Ascending aorta (tissue), 2 donors: ENCODE measurements at regions not wholly inside any gene's neighbourhood (a gene's known extent, or its start where the extent isn't known, plus 50 kb on each side); places are given as distances from the start of the nearest gene placed in this dataset.

Source experiments
- DNase-seq, 2 donors: peaks; one replicate each; pipeline ENCODE4 v3.0.0-alpha.2; 2019; ENCODE audit warnings: low spot score in 2 of 2
- H3K27ac ChIP-seq, 2 donors: fragments of 200-600 bp; sonication (generic); one replicate each; pipeline ENCODE4 v1.5.1; 2016 to 2017; ENCODE audit warnings: mild to moderate bottlenecking in 1 of 2
- H3K27me3 ChIP-seq: fragments of 200-600 bp; sonication (generic); one replicate; pipeline ENCODE4 v1.5.1; 2017
- H3K36me3 ChIP-seq, 2 donors: fragments of 200-600 bp; sonication (generic); one replicate each; pipeline ENCODE4 v1.5.1; 2016
- H3K4me1 ChIP-seq, 2 donors: fragments of 200-600 bp; sonication (generic); one replicate each; pipeline ENCODE4 v1.5.1; 2016 to 2017; ENCODE audit warnings: mild to moderate bottlenecking in 1 of 2
- H3K4me3 ChIP-seq, 2 donors: fragments of 200-600 bp; sonication (generic); one replicate each; pipeline ENCODE4 v1.5.1; 2016 to 2017; ENCODE audit warnings: mild to moderate bottlenecking in 1 of 2
- H3K9me3 ChIP-seq, 2 donors: fragments of 200-600 bp; sonication (generic); one replicate each; pipeline ENCODE4 v1.5.1; 2016
- intact Hi-C: fragments of 100-400 bp; cut with DNase I; formaldehyde crosslinking; loops from one replicate; pipeline ENCODE4 v1.15.1; 2023
- TF ChIP-seq, protein P1 (sequence below), 3 experiments: fragments of 200-600 bp in 2 of 3; fragments of 450-650 bp in 1 of 3; sonication (generic) in 2 of 3; IDR thresholded peaks; one replicate each; pipeline ENCODE4 v1.5.1; 2016 to 2019; ENCODE audit warnings: antibody characterized with exemption in 3 of 3, mild to moderate bottlenecking in 1 of 3, moderate library complexity in 1 of 3

- Histone ChIP-seq H3K36me3 (no peaks in the 10 kb centered on the region), H3K4me3 (no peak overlapping the region), H3K27ac (no peak overlapping the region), H3K9me3 (no peaks in the 10 kb centered on the region), H3K4me1 (no peaks in the 10 kb centered on the region), H3K27me3 (no peaks in the 10 kb centered on the region)
- TF ChIP-seq, protein P1, sequence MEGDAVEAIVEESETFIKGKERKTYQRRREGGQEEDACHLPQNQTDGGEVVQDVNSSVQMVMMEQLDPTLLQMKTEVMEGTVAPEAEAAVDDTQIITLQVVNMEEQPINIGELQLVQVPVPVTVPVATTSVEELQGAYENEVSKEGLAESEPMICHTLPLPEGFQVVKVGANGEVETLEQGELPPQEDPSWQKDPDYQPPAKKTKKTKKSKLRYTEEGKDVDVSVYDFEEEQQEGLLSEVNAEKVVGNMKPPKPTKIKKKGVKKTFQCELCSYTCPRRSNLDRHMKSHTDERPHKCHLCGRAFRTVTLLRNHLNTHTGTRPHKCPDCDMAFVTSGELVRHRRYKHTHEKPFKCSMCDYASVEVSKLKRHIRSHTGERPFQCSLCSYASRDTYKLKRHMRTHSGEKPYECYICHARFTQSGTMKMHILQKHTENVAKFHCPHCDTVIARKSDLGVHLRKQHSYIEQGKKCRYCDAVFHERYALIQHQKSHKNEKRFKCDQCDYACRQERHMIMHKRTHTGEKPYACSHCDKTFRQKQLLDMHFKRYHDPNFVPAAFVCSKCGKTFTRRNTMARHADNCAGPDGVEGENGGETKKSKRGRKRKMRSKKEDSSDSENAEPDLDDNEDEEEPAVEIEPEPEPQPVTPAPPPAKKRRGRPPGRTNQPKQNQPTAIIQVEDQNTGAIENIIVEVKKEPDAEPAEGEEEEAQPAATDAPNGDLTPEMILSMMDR (IDR thresholded peaks at IDR 0.05) = no peak
- DNase-seq = no peak
- intact Hi-C loops = no loop called here
These were observed 327.4 kb upstream of the ZNF507 start for GRCh38 chr19:32018014-32018413.

DNA sequence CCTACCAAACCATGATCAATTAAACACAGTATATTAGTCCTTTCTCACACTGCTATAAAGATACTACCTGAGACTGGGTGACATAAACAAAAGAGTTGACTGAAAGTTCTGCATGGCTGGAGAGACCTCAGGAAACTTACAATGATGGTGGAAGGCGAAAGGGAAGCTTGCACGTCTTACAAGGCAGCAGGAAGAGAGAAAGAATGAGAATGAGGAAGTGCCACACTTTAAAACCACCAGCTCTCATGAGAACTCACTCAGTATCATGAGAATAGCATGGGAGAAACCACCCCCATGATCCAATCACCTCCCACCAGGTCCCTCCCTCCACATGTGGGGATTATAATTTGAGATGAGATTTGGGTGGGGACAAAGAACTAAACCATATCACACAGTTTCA, 324.9 kb upstream of the ZNF507 start:
- no peaks in the 10 kb centered on the region for H3K27me3 ChIP-seq
- no peaks in the 10 kb centered on the region for H3K4me1 ChIP-seq
- TF ChIP-seq, protein P1 (IDR thresholded peaks at IDR 0.05) = no peak
- DNase-seq = no peak
- intact Hi-C loops = no loop called here
- no peaks in the 10 kb centered on the region for H3K9me3 ChIP-seq
- no peak overlapping the region for H3K27ac ChIP-seq
- no peaks in the 10 kb centered on the region for H3K36me3 ChIP-seq
- H3K4me3 ChIP-seq = no peak overlapping the region

DNA sequence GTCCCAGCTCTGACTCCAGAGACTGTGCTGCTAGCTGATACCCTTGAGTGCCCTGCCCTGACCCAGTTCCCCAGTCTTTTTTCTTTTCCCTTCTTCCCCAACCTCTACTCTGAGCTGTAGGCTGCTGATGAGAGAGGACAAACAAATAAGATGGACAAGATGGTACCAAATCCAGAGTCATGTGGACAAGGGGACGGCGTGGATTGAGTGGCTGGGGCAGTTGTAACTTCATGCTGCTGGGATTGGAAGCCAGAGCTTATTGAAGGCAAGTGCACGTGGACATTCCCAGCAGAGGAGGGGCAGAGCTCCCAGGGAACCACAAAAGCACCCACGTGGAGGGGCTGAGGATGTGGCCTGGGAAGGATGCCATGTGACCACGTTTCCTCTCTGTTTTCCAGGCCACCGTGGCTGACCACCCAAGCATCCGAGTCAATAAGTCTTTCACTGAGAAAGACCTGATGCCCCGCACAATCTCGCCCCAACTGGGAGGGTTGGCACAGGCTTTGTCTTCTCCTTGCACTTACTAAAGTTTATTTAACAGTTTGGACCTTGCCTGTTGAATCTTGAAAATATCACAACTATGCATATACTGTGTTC, 323.3 kb upstream of the ZNF507 start:
- no peak for DNase-seq
- intact Hi-C loops = no loop called here
- H3K9me3 ChIP-seq = no peaks in the 10 kb centered on the region
- TF ChIP-seq, protein P1 (IDR thresholded peaks at IDR 0.05) = no peak
- H3K4me1 ChIP-seq = no peaks in the 10 kb centered on the region
- H3K27me3 ChIP-seq = no peaks in the 10 kb centered on the region
- H3K36me3 ChIP-seq = no peaks in the 10 kb centered on the region
- no peak overlapping the region for H3K4me3 ChIP-seq
- no peak overlapping the region for H3K27ac ChIP-seq

DNA sequence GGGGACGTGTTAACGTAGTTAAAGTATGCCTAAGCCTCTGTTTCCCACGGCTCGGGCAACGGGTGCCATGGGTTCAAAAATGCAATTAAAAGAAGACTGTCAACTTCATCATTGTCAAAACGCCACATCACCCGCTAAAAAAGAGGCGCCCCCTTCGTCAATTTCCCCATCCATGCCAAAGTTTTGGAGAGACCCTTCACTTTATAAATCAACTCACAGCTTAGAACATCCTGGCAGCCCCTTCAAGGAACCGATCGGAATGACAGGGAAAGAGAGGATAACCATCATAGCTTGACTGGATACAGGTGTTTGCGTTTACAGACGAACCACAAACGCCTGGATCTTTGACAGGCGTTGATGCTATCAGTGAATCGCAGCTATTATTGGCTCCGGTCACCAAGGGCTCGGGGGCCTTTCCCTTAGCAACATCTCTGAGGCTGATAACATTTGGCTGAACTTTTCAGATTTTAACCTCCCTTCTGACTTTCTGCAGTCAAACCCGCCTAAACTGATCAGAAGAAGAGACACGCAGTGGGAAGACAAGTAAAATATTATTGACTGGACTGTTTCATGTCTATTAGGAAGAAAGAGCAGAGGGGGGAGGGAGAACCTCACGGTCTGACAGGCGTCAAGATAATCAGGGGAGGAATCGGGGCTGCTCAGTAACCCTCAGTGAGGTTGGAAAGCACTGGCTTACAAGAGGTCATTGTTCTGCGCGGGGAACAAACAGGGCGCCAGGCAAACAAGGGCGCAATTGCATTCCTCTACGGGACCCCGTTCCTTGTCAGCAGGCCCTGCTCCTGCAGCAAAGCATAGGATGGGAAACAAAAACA, 322.5 kb upstream of the ZNF507 start:
- intact Hi-C loops = no loop called here
- Histone ChIP-seq H3K4me1 (no peaks in the 10 kb centered on the region), H3K36me3 (no peaks in the 10 kb centered on the region), H3K4me3 (no peak overlapping the region), H3K27ac (no peak overlapping the region), H3K27me3 (no peaks in the 10 kb centered on the region), H3K9me3 (no peaks in the 10 kb centered on the region)
- no peak for DNase-seq
- TF ChIP-seq, protein P1 (IDR thresholded peaks at IDR 0.05) = no peak

DNA sequence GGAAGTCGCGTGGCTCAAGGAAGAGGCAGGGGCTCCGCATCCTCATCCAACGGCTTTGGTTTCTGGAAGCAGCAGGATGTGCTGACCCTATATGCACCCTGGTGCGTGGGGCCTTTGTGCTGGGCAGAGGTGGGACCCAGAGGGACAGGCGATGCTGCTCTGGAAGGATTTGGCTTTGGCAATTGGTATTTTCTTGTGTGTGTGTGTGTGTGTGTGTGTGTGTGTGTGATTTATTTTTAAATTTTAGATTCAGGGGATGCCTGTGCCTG, 321.9 kb upstream of the ZNF507 start:
- no peak overlapping the region for H3K27ac ChIP-seq
- TF ChIP-seq, protein P1 (IDR thresholded peaks at IDR 0.05) = no peak
- no peaks in the 10 kb centered on the region for H3K36me3 ChIP-seq
- H3K4me1 ChIP-seq = no peaks in the 10 kb centered on the region
- no peak for DNase-seq
- intact Hi-C loops = no loop called here
- no peak overlapping the region for H3K4me3 ChIP-seq
- no peaks in the 10 kb centered on the region for H3K9me3 ChIP-seq
- H3K27me3 ChIP-seq = no peaks in the 10 kb centered on the region
